HUES64 (cell line): ENCODE measurements at regions not wholly inside any gene's neighbourhood (a gene's known extent, or its start where the extent isn't known, plus 50 kb on each side); places are given as distances from the start of the nearest gene placed in this dataset.

Source experiments
- H3K27ac ChIP-seq: 2 replicates; pipeline ENCODE4 v1.7.0; 2013; ENCODE audit warnings: low read depth, low read length, inconsistent platforms
- H3K27me3 ChIP-seq: 2 replicates; pipeline ENCODE4 v1.6.1; 2013; ENCODE audit warnings: mild to moderate bottlenecking, low read length; ENCODE audit not compliant: insufficient read depth
- H3K36me3 ChIP-seq: 2 replicates; pipeline ENCODE4 v1.6.1; 2013; ENCODE audit warnings: mild to moderate bottlenecking, low read length; ENCODE audit not compliant: insufficient read depth
- H3K4me1 ChIP-seq: 2 replicates; pipeline ENCODE4 v1.6.1; 2013; ENCODE audit warnings: mild to moderate bottlenecking, low read length, moderate library complexity; ENCODE audit not compliant: insufficient read depth
- H3K4me3 ChIP-seq: 2 replicates; pipeline ENCODE4 v1.5.1; 2013; ENCODE audit warnings: mild to moderate bottlenecking, low read length, moderate library complexity
- H3K9ac ChIP-seq: 2 replicates; pipeline ENCODE4 v1.6.1; 2013; ENCODE audit warnings: mild to moderate bottlenecking, low read depth, low read length
- H3K9me3 ChIP-seq: 2 replicates; pipeline ENCODE4 v1.6.1; 2013; ENCODE audit warnings: low read depth, low read length; ENCODE audit not compliant: insufficient read depth
- WGBS: fragments of 150-250, 120-280 bp; methylation state at CpG from one replicate; pipeline ENCODE4 v1.1.7; 2013; ENCODE audit warnings: missing lambda C conversion rate; 5-methylcytosine and 5-hydroxymethylcytosine counted together

DNA sequence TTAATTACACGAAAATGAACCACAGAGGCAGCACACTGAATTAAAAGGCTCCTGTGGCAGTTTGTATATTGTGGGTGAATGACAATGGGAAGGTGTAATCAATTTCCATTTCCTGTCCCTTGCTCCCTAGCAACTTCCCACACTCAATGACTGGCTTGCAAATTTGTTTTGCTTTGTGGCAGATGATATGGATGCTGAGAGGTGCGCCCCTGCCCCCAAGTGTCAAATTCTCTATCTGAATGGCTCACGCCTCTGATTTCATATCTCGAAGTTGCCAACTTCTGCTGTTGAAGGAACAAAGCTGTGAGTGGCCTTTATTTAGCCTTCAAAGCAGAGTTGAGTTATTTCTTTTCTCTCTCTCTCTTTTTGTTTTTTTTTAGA is 86.0 kb downstream of the FOXD2 start:
- Histone ChIP-seq H3K27ac (no peak overlapping the region), H3K9me3 (peaks cover 1% of the 10 kb centered on the region; the same call in 1 of the 2 replicates), H3K4me3 (no peak overlapping the region), H3K4me1 (peaks cover 9% of the 10 kb centered on the region; the same call in 1 of the 2 replicates), H3K36me3 (no peaks in the 10 kb centered on the region), H3K9ac (no peak overlapping the region), H3K27me3 (peaks cover 18% of the 10 kb centered on the region)
- 35% methylated on average over 4 of the region's 4 CpGs for WGBS

DNA sequence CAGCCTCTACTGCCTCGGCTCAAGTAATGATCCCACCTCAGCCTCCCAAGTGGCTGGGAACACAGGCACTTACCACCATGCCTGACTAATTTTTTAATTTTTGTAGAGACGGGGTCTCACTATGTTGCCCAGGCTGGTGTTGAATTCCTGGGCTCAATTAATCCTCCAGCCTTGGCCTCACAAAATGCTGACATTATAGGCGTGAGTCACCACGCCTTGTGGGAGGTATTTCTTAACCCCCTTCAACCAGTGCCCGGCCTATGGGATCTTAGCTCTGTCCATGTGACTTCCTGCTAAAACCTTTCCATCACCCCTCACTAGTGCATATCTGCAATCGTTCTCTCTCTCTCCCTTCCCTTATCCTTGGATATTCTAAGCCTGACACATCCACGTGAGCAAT is 86.4 kb downstream of the FOXD2 start:
- peaks cover 9% of the 10 kb centered on the region; the same call in 1 of the 2 replicates for H3K4me1 ChIP-seq
- 82% methylated on average over 7 of the region's 7 CpGs for WGBS
- no peak overlapping the region for H3K9ac ChIP-seq
- H3K9me3 ChIP-seq: peaks cover 6% of the 10 kb centered on the region; the same call in 1 of the 2 replicates
- H3K27me3 ChIP-seq: peaks cover 18% of the 10 kb centered on the region
- H3K36me3 ChIP-seq: no peaks in the 10 kb centered on the region
- H3K27ac ChIP-seq: no peak overlapping the region
- no peak overlapping the region for H3K4me3 ChIP-seq

- no peak overlapping the region for H3K9ac ChIP-seq
- H3K9me3 ChIP-seq: peaks cover 11% of the 10 kb centered on the region; the same call in 1 of the 2 replicates
- 79% methylated on average over 7 of the region's 7 CpGs for WGBS
- H3K4me3 ChIP-seq: no peak overlapping the region
- H3K27ac ChIP-seq: no peak overlapping the region
- H3K4me1 ChIP-seq: peaks cover 14% of the 10 kb centered on the region
- H3K36me3 ChIP-seq: no peaks in the 10 kb centered on the region
- H3K27me3 ChIP-seq: peaks cover 15% of the 10 kb centered on the region
These were observed 89.9 kb downstream of the FOXD2 start for GRCh38 chr1:47527653-47528272.

DNA sequence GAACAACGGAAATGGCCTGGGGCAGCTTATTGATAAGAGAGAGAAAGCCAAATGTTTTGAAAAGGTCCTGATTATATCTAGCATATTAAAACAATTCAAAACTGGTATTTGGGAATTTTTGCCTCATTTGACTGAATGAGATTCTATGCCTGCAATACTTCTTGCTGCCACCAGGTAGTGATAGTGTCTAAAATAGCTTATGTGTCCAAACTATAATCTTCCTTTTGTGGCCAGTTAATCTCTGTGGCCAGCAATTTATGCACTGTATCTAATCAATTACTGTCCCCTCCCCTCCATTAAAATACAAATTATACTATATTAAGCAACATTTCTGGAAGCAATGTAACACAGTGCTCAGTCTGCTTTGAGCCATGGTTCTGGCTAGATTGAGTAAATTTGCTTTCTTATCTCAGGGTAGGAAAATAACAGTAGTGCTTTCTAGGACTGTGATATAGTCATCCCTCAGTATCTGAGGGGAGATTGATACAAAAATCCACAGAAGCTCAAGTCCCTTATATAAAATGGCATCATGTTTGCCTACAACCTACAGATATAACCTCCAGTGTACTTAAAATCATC is 91.8 kb downstream of the FOXD2 start:
- Histone ChIP-seq H3K36me3 (no peaks in the 10 kb centered on the region), H3K27ac (no peak overlapping the region), H3K4me1 (peaks cover 16% of the 10 kb centered on the region), H3K4me3 (no peak overlapping the region), H3K9me3 (peaks cover 11% of the 10 kb centered on the region; the same call in 1 of the 2 replicates), H3K27me3 (peaks cover 21% of the 10 kb centered on the region), H3K9ac (no peak overlapping the region)
- 50% methylated on average over 1 of the region's 1 CpG for whole genome bisulfite sequencing

DNA sequence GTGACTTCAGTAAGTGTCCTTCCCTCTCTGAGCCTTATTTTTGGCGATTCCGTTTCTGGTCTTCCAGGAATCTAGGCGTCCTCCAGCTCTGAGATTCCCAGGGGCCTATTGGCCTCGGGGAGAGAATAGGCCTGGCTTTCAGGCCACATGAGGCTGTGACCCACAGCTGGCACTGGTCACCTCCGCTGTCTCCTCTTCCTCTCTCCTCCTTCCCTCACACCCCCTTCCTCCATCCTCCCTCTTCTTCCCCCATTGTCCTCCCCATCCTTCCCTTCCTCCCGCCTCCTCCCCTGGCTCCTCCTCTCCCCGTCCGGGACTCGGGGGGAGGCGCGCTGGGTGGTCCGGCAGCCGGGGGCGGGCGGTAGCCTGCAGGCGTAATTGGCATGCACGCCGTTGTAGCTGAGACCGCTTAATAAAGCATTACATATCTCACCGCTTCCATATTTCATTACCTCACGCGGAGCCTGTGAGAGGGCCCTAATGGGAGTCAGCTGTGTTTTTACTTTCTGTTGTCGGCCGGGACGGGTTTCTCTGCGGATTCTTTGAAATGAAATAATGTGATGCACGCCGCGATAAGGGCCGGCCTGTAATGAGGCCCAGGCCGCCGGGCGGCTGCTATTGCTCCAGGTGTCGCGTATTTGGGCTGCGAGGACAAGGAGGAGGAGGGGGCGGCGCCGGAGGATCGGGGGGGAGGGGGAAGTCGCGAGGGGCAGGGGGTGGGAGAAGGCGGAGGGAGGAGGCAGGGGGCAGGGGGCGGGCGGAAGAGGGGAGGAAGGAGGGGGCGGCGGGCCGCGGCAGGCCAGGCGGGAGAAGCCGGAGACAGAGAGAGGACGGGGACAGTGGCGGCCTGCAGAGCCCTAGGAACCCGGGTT is 95.3 kb downstream of the FOXD2 start:
- Histone ChIP-seq H3K27ac (peak overlapping the region; percentile 74), H3K4me3 (peak overlapping the region; percentile 69), H3K36me3 (no peaks in the 10 kb centered on the region), H3K9me3 (peaks cover 11% of the 10 kb centered on the region; the same call in 1 of the 2 replicates), H3K4me1 (peaks cover 19% of the 10 kb centered on the region), H3K27me3 (peaks cover 18% of the 10 kb centered on the region), H3K9ac (peak overlapping the region; percentile 58)
- 2% methylated on average over 50 of the region's 54 CpGs for WGBS

DNA sequence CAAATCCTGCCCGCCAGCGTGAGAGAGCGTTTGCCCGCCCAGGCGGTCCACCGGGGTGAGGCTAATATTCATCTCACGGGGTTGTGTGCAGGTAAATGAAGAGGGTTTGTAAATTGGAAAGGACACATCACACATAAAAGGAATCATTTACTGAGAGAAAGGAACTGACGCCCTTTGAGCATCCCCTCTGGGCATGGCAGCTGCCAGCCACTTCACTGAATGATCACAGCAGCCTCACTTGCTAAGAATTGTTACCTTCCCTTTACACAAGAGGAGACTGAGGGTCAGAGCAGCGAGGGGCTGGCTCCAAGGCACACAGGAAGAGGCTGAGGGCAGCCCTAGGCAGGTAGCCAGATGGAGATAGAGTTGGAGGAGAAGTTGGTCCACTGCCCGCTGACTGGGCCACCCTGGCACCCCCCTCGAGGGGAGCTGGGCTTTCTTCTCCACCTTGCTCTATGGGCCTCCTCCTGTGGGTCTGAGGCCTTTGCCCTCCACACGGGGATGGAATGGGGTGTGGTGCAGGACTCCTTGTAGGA is 96.0 kb downstream of the FOXD2 start:
- peak overlapping the region; percentile 58; the same call in 1 of the 2 replicates for H3K9ac ChIP-seq
- H3K27me3 ChIP-seq: peaks cover 17% of the 10 kb centered on the region
- no peaks in the 10 kb centered on the region for H3K36me3 ChIP-seq
- peaks cover 9% of the 10 kb centered on the region; the same call in 1 of the 2 replicates for H3K9me3 ChIP-seq
- H3K27ac ChIP-seq: no peak overlapping the region
- 20% methylated on average over 12 of the region's 12 CpGs for WGBS
- peak overlapping the region; percentile 49 for H3K4me3 ChIP-seq
- H3K4me1 ChIP-seq: peaks cover 19% of the 10 kb centered on the region

DNA sequence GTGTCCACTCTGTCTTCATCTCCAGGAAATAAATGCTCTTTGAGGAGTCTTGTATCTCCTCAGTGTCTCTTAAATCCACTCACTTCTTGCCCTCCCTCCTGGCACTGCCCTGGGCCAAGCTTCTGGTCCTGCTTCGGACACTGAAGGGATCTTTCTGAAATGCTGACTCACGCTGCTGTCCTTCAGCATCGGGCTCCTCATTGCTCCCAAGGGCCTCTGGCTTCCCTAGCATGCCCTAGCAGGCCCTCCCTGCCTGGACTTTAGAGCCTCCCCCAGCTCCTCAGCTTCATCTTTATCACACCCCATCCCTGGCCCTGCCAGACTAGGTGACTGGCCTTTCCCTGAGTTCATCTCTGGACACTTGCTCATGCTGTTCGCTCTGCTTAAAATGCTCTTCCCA is 96.6 kb downstream of the FOXD2 start:
- peaks cover 17% of the 10 kb centered on the region for H3K27me3 ChIP-seq
- no peak overlapping the region for H3K9ac ChIP-seq
- no peaks in the 10 kb centered on the region for H3K36me3 ChIP-seq
- WGBS: 85% methylated on average over 4 of the region's 4 CpGs
- peaks cover 19% of the 10 kb centered on the region for H3K4me1 ChIP-seq
- H3K9me3 ChIP-seq: peaks cover 4% of the 10 kb centered on the region; the same call in 1 of the 2 replicates
- no peak overlapping the region for H3K27ac ChIP-seq
- no peak overlapping the region for H3K4me3 ChIP-seq

DNA sequence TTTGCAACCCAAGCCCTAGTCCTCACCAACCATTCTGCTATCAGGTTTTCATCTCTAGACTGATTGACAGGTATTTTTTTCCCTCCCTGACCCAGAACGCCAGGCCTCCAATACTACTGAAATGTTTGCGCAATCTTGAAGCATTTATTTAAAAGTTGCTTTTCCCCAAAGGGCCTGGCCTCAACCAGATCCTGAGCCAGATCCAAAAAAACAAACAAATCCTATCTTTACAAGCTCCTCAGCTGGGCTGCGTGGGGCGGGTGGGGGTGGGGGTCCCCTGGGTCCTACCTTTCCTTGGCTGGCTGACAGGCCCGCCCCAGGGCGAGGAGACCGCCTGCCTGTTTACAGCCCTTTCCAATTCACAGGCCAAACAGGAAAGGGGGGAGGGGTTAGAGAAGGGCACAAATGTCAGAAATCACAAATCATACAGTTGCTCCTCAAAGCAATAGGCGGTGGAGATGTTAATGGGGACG is 98.8 kb downstream of the FOXD2 start:
- Histone ChIP-seq H3K27me3 (peaks cover 15% of the 10 kb centered on the region), H3K9me3 (0 out of 2 replicates have a peak, but pooled peaks cover 4% of the 10 kb centered on the region), H3K9ac (no peak overlapping the region), H3K4me1 (peaks cover 19% of the 10 kb centered on the region), H3K27ac (no peak overlapping the region), H3K36me3 (no peaks in the 10 kb centered on the region), H3K4me3 (no peak overlapping the region)
- 63% methylated on average over 4 of the region's 9 CpGs for WGBS

GRCh38 chr1:47537268-47537667 is 99.4 kb downstream of the FOXD2 start:
- Histone ChIP-seq H3K9me3 (0 out of 2 replicates have a peak, but pooled peaks cover 4% of the 10 kb centered on the region), H3K27me3 (peaks cover 15% of the 10 kb centered on the region), H3K27ac (no peak overlapping the region), H3K36me3 (no peaks in the 10 kb centered on the region), H3K4me3 (no peak overlapping the region), H3K4me1 (peaks cover 19% of the 10 kb centered on the region), H3K9ac (no peak overlapping the region)
- 87% methylated on average over 5 of the region's 5 CpGs for WGBS

- peaks cover 14% of the 10 kb centered on the region for H3K4me1 ChIP-seq
- WGBS: 77% methylated on average over 3 of the region's 3 CpGs
- H3K36me3 ChIP-seq: no peaks in the 10 kb centered on the region
- H3K4me3 ChIP-seq: no peak overlapping the region
- 0 out of 2 replicates have a peak, but pooled peaks cover 4% of the 10 kb centered on the region for H3K9me3 ChIP-seq
- H3K27ac ChIP-seq: no peak overlapping the region
- H3K9ac ChIP-seq: no peak overlapping the region
- peaks cover 15% of the 10 kb centered on the region for H3K27me3 ChIP-seq
These were observed 100.1 kb downstream of the FOXD2 start for GRCh38 chr1:47537966-47538365.
